Muscle of leg (tissue), 3 donors: ENCODE measurements at regions not wholly inside any gene's neighbourhood (a gene's known extent, or its start where the extent isn't known, plus 50 kb on each side); places are given as distances from the start of the nearest gene placed in this dataset.
A peak's percentile ranks its signal among the peaks of the same experiment; 100 is the strongest.
"Not testable (repeated sequence)": the region's sequence is repeated elsewhere in the genome, so short reads cannot be mapped to it uniquely, and the experiment has no call there.

ENCODE experiments used
- DNase-seq: peaks from one replicate; pipeline ENCODE4 v3.0.0; 2013
- H3K27ac ChIP-seq: one replicate; pipeline ENCODE4 v1.5.1; 2013; ENCODE audit warnings: mild to moderate bottlenecking, low read length, control low read depth
- H3K27me3 ChIP-seq: one replicate; pipeline ENCODE4 v1.6.1; 2013; ENCODE audit warnings: low read length; ENCODE audit not compliant: control insufficient read depth, insufficient read depth
- H3K36me3 ChIP-seq: one replicate; pipeline ENCODE4 v1.6.1; 2013; ENCODE audit warnings: low read length; ENCODE audit not compliant: control insufficient read depth, insufficient read depth
- H3K4me1 ChIP-seq: one replicate; pipeline ENCODE4 v1.6.1; 2013; ENCODE audit warnings: low read length; ENCODE audit not compliant: control insufficient read depth, insufficient read depth
- H3K4me3 ChIP-seq: one replicate; pipeline ENCODE4 v1.5.1; 2013; ENCODE audit warnings: low read length, control low read depth
- H3K9me3 ChIP-seq: replicated peaks from 2 replicates; pipeline ENCODE4 v1.6.1; 2013; ENCODE audit warnings: low read depth, low read length; ENCODE audit not compliant: control insufficient read depth
- WGBS: methylation state at CpG from one replicate; pipeline ENCODE4 v1.1.5; 2013; ENCODE audit warnings: missing lambda C conversion rate; ENCODE audit not compliant: insufficient coverage; 5-methylcytosine and 5-hydroxymethylcytosine counted together

DNA sequence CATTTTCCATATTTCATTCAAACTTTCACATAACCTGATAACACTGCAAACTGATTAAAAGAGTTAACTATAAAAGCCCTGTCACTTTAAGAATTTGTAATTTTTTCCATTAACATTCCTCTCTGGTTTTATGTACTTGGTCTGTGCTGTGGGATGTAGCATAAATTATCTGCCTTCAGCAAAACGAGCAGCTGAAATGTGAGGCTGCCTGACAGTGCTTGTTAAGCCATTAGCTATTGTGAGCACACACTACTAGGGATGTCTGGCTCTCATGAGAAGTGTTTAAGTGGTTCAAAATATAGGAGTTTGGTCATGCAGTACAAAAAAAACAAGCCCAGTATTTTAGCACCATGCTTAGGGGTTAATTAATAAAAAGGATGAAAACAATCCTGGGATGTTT, 63.0 kb downstream of the HOXA1 start:
- no peak overlapping the region for H3K4me3 ChIP-seq
- H3K27ac ChIP-seq, result peak overlapping the region; percentile 20
- WGBS, result no CpG with 5 or more reads among the region's 1 CpG
- no peaks in the 10 kb centered on the region for H3K36me3 ChIP-seq
- peaks cover 10% of the 10 kb centered on the region for H3K4me1 ChIP-seq
- H3K27me3 ChIP-seq, result no peaks in the 10 kb centered on the region
- DNase-seq, result peak; percentile 57
- no peaks in the 10 kb centered on the region for H3K9me3 ChIP-seq

GRCh38 chr7:27031289-27032172, 64.3 kb downstream of the HOXA1 start:
- Histone ChIP-seq H3K4me1 (peaks cover 10% of the 10 kb centered on the region), H3K27ac (peak overlapping the region; percentile 37), H3K9me3 (no peaks in the 10 kb centered on the region), H3K36me3 (no peaks in the 10 kb centered on the region), H3K4me3 (no peak overlapping the region), H3K27me3 (no peaks in the 10 kb centered on the region)
- DNase-seq, result peak; percentile 76
- 44% methylated on average over 1 of the region's 8 CpGs for WGBS

DNA sequence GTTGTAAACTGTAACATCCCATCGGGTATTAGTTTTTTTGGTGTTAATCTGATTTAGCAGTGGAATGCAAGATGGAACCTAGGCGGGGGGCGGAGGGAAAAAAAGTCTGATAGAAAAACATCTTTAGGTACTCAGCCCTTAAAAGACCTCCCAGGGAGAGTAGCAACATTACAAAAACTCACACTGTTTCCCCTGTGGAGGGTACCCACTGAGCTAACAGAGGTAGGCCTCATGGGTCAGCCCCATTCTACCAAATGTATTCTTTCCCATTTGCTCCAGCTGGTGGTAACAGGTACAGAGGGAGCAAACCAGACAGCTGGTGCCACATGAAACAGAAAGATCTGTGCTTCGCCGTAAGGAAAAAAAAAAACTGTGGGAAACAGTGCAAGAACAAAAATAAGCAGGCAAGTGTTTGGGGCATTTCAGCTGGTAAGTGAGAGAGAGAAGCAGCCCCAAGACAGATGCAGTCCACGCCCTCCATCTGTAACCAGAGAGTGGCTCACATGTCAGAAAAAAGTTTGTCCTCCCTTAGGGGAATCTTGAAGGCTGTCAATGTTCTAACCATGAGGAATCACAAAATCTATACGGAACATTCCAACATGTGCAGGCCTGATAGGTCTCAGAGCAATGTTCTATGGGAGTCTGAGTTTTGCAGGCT, 65.3 kb downstream of the HOXA1 start:
- peak; percentile 21 for DNase-seq
- Histone ChIP-seq H3K27ac (peak overlapping the region; percentile 31), H3K27me3 (no peaks in the 10 kb centered on the region), H3K9me3 (no peaks in the 10 kb centered on the region), H3K4me3 (no peak overlapping the region), H3K4me1 (peaks cover 10% of the 10 kb centered on the region), H3K36me3 (no peaks in the 10 kb centered on the region)
- WGBS, result 71% methylated on average over 3 of the region's 7 CpGs

DNA sequence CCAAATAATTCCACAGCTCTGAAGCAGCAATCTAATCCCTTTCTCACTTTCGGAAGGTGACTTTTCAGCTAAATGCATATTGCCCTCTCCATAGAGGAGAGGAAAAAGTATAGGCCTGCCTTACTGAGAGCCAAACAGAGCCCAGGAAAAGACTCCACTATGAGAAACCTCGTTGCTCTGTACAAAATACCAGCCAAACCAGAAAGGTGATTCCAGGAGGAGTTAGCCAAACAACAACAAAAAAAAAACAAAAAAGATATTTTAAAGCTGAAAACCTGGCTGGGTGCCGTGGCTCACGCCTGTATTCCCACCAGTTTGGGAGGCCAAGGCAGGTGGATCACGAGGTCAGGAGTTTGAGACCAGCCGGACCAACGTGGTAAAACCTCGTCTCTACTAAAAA, 70.5 kb downstream of the HOXA1 start:
- Histone ChIP-seq H3K36me3 (no peaks in the 10 kb centered on the region), H3K4me3 (no peak overlapping the region), H3K27ac (no peak overlapping the region), H3K4me1 (no peaks in the 10 kb centered on the region), H3K9me3 (no peaks in the 10 kb centered on the region), H3K27me3 (no peaks in the 10 kb centered on the region)
- no peak for DNase-seq
- 80% methylated on average over 3 of the region's 8 CpGs for WGBS

- WGBS, result no CpG with 5 or more reads among the region's 3 CpGs
Measured at GRCh38 chr7:27010068-27010467, 85.7 kb downstream of the HOXA1 start.

GRCh38 chr7:27000496-27000895, 95.3 kb downstream of the HOXA1 start:
- Histone ChIP-seq H3K4me3 (no peak overlapping the region), H3K9me3 (peaks cover 8% of the 10 kb centered on the region), H3K27ac (no peak overlapping the region), H3K27me3 (no peaks in the 10 kb centered on the region), H3K36me3 (no peaks in the 10 kb centered on the region), H3K4me1 (no peaks in the 10 kb centered on the region)
- 91% methylated on average over 6 of the region's 6 CpGs for WGBS
- no peak for DNase-seq

More at GRCh38 chr7:27010068-27010467, 85.7 kb downstream of the HOXA1 start:
- Histone ChIP-seq H3K9me3 (peaks cover 6% of the 10 kb centered on the region), H3K36me3 (no peaks in the 10 kb centered on the region), H3K27ac (no peak overlapping the region), H3K4me3 (no peak overlapping the region), H3K4me1 (no peaks in the 10 kb centered on the region), H3K27me3 (no peaks in the 10 kb centered on the region)
- DNase-seq, result no peak

DNA sequence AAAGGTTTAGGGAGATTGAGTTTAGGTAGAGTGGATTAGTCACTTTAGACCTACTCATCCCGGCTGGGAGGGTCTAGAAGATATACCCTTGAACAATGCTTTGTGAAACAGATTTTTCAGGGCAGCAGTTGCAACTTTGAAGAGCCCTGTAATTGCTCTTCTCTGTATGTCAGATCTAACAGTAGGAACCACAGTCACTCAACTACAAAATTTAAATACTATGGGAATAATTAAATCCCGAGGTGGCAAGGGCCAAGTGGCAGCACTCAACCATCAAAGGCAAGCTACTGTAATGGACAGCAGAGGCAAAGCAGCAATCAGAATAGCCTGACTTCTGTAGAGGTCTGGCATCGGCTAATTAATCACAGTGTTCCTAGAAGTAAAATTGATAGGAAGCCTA, 97.5 kb downstream of the HOXA1 start:
- not testable (repeated sequence) for H3K4me1 ChIP-seq, H3K27ac ChIP-seq, H3K9me3 ChIP-seq, DNase-seq, H3K4me3 ChIP-seq, H3K36me3 ChIP-seq, H3K27me3 ChIP-seq
- WGBS, result no CpG with 5 or more reads among the region's 3 CpGs

DNA sequence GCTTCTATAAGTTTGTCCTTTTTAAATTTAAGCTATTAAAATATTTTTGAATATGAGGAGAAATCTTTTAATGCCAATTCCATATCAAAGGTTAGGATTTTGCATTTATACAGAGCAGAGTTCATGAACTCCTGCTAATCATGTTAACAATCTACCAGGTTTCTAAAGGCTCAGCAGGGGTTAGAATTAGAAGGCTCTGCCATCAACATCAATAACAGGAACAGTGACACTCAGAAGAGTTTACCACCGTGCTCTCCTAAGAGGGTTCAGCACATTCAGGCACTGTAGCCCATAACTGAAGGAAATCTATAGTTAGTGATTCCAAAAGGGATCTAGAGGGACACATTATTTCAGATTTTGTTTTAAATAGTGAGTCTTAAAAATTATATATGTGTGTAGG, 100.1 kb downstream of the HOXA1 start:
- DNase-seq, result no peak
- H3K27me3 ChIP-seq, result no peaks in the 10 kb centered on the region
- no CpG with 5 or more reads among the region's 1 CpG for WGBS

DNA sequence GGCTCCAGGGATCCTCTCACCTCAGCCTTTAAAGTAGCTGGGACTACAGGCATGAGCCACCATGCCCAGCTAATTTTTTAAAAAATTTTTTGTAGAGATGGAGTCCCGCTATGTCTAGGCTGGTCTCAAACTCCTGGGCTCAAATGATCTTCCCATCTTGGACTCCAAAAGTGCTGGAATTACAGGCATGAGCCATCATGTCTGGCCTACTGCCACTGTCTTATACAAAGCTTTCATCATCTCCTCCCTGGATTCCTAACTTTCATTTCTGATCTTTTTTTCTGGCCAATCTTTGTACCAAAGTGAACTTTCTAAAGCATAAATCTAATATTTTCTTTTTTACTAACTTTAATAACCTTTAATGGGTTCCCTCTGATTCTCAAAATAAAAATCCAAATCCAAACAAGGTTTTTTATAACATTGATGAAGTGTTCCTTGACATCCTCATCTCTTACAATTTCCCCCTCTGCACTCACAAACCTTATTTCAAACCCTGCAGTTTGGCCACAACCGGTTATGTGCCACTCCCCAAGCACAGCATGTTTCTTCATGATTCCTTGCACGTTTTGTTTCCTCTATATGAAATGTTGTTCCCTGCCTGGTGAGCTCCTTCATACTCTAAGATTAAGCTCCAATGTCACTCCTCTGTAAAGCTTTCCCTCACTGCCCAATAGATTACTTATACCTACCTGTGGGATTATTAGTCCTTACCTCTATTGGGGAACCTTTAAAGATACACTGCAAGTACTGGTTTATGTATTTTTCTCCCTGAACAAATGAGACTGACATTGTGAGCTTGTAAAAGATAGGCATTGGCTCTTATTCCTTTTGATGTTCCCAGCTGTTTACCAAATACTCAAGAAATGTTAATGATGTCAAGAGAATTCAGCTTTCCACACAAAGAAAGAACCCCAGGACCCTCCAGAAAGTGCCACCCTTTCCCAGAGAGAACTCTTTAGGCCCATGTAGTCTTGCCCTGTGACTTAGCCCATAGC, 101.7 kb downstream of the HOXA1 start:
- Histone ChIP-seq H3K27me3 (no peaks in the 10 kb centered on the region), H3K9me3 (peaks cover 8% of the 10 kb centered on the region), H3K4me3 (no peak overlapping the region), H3K36me3 (no peaks in the 10 kb centered on the region), H3K27ac (no peak overlapping the region), H3K4me1 (no peaks in the 10 kb centered on the region)
- peak; percentile 18 for DNase-seq
- WGBS, result 33% methylated on average over 2 of the region's 3 CpGs

More for the DNA sequence above, 100.1 kb downstream of the HOXA1 start:
- H3K36me3 ChIP-seq, result no peaks in the 10 kb centered on the region
- H3K4me1 ChIP-seq, result no peaks in the 10 kb centered on the region
- no peak overlapping the region for H3K4me3 ChIP-seq
- no peak overlapping the region for H3K27ac ChIP-seq
- H3K9me3 ChIP-seq, result peaks cover 8% of the 10 kb centered on the region
